ENCODE measurements at regions not wholly inside any gene's neighbourhood (a gene's known extent, or its start where the extent isn't known, plus 50 kb on each side); places are given as distances from the start of the nearest gene placed in this dataset.
A peak's percentile ranks its signal among the peaks of the same experiment; 100 is the strongest.
"Not testable (repeated sequence)": the region's sequence is repeated elsewhere in the genome, so short reads cannot be mapped to it uniquely, and the experiment has no call there.

GRCh38 chr6:90372450-90372849, 75.8 kb upstream of the BACH2 start:
- DNase-seq (ENCODE audit: low read depth), result no peak

GRCh38 chr6:90370493-90370959, 73.9 kb upstream of the BACH2 start:
- DNase-seq (ENCODE audit: low read depth), result peak; percentile 11

DNA sequence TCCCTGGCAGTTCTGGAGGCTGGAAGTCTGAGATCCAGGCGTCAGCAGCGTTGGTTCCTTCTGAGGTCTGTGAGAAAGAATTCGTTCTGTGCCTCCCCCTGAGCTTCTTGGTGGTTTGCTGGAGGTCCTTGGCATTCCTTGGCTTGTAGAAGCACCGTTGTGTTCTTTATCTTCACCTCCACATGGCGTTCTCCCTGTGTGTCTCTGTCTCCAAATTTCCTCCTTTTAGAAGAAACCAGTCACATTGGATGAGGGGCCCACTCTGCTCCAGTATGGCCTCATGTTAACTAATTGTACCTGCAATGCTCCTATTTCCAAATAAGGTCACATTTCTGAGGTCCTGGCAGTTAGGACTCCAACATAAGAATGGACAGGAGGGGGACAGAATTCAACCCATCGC, 73.0 kb upstream of the BACH2 start:
- DNase-seq (ENCODE audit: low read depth), result no peak

DNA sequence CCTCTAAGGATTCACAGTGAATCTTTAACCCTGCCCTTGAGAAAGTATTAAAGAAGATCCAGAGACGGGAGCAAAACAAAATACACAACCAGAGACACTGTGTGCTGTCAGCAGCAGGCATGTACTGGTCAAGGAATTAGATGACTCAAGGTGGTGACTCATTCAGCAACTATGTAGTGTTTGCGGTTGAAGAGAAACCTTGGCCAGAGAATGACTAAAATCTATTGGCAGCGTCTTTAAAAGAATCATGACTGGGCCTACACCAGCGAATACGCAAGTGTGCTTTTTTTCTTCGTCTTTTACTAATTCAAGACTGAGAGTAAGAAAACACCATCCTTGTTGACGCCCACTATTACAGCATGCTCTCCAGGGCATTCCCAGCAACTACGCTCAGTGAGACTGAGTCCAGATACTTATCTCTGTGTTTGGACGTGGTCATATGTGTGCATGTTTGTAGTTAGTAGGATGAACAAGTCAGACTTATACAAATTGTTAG, 72.4 kb upstream of the BACH2 start:
- DNase-seq (ENCODE audit: low read depth), result peak; percentile 100

GRCh38 chr6:90368601-90369000, 72.0 kb upstream of the BACH2 start:
- DNase-seq (ENCODE audit: low read depth), result peak; percentile 76

GRCh38 chr6:90368001-90368400, 71.4 kb upstream of the BACH2 start:
- DNase-seq (ENCODE audit: low read depth), result no peak

DNA sequence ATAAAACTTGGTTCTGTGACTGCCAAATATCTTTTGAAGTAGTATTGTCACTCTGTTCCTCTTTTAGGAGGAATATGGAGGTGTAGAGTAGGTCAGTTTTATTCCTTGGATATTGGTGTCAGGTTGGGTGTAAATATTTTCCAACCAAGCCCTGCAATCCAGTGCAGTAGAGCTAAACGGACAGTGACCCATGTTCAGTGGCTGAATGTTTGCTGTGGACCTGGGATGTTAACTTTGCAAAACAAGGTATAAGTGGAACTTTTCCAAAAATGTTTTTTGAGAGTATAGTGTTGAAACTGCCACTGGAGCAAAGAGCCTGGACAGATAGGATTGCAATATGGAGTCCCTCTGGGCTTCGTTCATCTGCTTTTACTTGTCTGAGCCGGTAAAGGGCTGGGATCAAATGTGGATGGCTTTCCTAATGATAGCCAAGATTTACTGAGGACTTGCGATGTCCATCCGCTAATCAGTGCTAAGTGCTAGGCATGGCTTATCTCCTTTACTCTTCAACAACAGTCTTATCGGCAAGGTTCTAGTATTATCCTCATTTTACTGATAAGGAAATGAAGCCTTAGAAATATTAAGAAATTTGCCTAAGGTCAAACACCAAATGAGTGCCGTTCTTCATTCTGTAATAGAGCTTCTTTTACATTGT, 69.0 kb upstream of the BACH2 start:
- no peak for DNase-seq (ENCODE audit: low read depth)

- DNase-seq (ENCODE audit: low read depth), result no peak
Observed at GRCh38 chr6:90365002-90365401, 68.4 kb upstream of the BACH2 start.

DNA sequence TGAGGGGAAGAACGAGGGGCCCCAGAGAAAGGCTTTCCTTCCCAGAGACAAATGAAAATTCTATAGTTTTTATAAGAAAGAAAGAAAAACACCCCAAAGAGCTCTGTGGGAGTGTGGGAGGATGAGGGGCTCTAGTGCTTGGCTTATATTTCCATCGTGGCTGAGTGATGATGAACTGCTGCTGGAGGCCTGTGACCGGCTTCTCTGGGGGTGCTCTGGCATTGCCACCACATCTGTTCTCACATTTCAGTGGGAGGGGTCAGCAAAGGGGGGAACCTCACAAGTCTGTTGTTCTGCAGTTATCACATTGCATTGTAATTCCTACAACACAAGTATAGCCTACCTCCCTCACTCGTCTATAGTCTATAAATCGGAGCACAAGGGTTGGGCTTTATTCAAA, 67.6 kb upstream of the BACH2 start:
- DNase-seq (ENCODE audit: low read depth), result no peak

- no peak for DNase-seq (ENCODE audit: low read depth)
Observed at GRCh38 chr6:90362318-90362717, 65.7 kb upstream of the BACH2 start.

GRCh38 chr6:90361174-90361573, 64.5 kb upstream of the BACH2 start:
- no peak for DNase-seq (ENCODE audit: low read depth)

GRCh38 chr6:90358036-90358770, 61.6 kb upstream of the BACH2 start:
- DNase-seq (ENCODE audit: low read depth), result not testable (repeated sequence)

DNA sequence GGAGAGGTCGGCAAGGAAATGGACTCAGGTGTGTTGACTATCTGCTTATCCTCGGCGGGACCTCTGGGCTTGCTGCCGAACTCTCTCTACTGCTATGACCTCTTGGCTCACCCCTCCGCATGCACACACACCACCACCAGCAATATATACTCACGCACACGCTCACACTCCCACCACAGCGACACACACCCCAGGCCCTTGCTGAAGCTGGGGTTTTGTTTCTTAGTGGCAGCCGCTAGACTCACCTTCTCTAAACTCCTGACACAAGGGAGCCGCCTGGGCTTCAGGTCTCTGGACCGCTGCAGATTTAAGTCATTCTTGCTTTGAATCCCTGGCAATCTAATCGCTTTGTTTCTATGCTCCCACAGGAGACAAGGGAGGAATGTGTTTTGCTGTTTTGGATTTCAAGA, 59.4 kb upstream of the BACH2 start:
- no peak for DNase-seq (ENCODE audit: low read depth)

GRCh38 chr6:90354961-90355360, 58.3 kb upstream of the BACH2 start:
- no peak for DNase-seq (ENCODE audit: low read depth)

DNA sequence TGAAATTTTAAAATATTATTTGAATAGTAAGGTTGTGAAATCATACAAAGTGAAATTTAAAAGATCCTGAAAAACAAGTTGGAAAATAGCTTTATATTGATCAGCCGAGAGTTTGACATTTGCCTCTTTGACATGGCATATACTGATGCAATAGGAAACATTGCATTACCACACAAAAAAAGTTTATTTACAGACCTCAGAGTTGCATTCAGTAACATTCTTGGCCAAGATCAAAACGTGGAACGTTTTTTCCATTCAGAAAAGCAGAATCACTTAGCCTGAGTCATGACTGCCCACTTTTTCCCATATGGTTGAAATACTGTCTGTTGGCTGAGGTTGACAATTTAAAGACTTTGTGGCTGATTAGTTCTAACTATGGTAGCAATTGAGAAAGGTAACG, 55.1 kb upstream of the BACH2 start:
- no peak for DNase-seq (ENCODE audit: low read depth)

- peak; percentile 2 for DNase-seq (ENCODE audit: low read depth)
Observed at GRCh38 chr6:90350689-90351554, 54.3 kb upstream of the BACH2 start.

- no peak for DNase-seq (ENCODE audit: low read depth)
Observed at GRCh38 chr6:90347411-90347851, 50.8 kb upstream of the BACH2 start.

- DNase-seq (ENCODE audit: low read depth), result no peak
Observed at GRCh38 chr6:90346729-90347128, 50.1 kb upstream of the BACH2 start.
